CD14-positive monocyte (primary cell): ENCODE measurements at regions not wholly inside any gene's neighbourhood (a gene's known extent, or its start where the extent isn't known, plus 50 kb on each side); places are given as distances from the start of the nearest gene placed in this dataset.

Source experiments
- DNase-seq, 3 donors: peaks; one replicate each; pipeline ENCODE4 v3.0.0-alpha.2; 2011 to 2022
- H2AFZ ChIP-seq: 2 replicates; pipeline ENCODE4 v1.6.0; 2012; ENCODE audit warnings: mild to moderate bottlenecking, low read depth, low read length, inconsistent platforms; ENCODE audit not compliant: insufficient read depth, poor library complexity, severe bottlenecking
- H3K27ac ChIP-seq, 2 donors: 1 replicate in 1 of 2; 2 replicates in 1 of 2; pipeline ENCODE4 v1.5.1; 2012 to 2013; ENCODE audit warnings: low read length in 2 of 2, control low read depth in 1 of 2, inconsistent platforms in 1 of 2, low read depth in 1 of 2, mild to moderate bottlenecking in 1 of 2
- H3K27me3 ChIP-seq, 2 donors: one replicate each; pipeline versions ENCODE4 v1.6.0 to v1.6.1; 2011 to 2013; ENCODE audit warnings: low read length in 2 of 2; ENCODE audit not compliant: control insufficient read depth in 2 of 2, insufficient read depth in 2 of 2
- H3K36me3 ChIP-seq, 2 donors: replicated peaks in 1 of 2; 1 replicate in 1 of 2; 2 replicates in 1 of 2; pipeline versions ENCODE4 v1.5.1 to v1.6.1; 2012 to 2013; ENCODE audit warnings: low read length in 2 of 2, control low read depth in 1 of 2, inconsistent platforms in 1 of 2, mild to moderate bottlenecking in 1 of 2; ENCODE audit not compliant: insufficient read depth in 2 of 2, control insufficient read depth in 1 of 2
- H3K4me1 ChIP-seq, 2 donors: 1 replicate in 1 of 2; 2 replicates in 1 of 2; pipeline versions ENCODE4 v1.5.1 to v1.6.1; 2012 to 2013; ENCODE audit warnings: low read length in 2 of 2, control low read depth in 1 of 2, inconsistent platforms in 1 of 2, mild to moderate bottlenecking in 1 of 2, moderate library complexity in 1 of 2; ENCODE audit not compliant: insufficient read depth in 2 of 2, control insufficient read depth in 1 of 2
- H3K4me2 ChIP-seq: replicated peaks from 2 replicates; pipeline ENCODE3; 2012; ENCODE audit warnings: low read length, moderate library complexity, mild to moderate bottlenecking; ENCODE audit not compliant: poor library complexity, severe bottlenecking; ENCODE audit errors: extremely low read depth
- H3K4me3 ChIP-seq, 3 experiments: fragments of 200-600 bp in 1 of 3; sonication (generic) in 1 of 3; replicated peaks in 1 of 3; 1 replicate in 2 of 3; 2 replicates in 1 of 3; pipeline ENCODE4 v1.5.1; 2011 to 2013; ENCODE audit warnings: low read length in 3 of 3, mild to moderate bottlenecking in 3 of 3, control low read depth in 2 of 3, low read depth in 2 of 3, inconsistent platforms in 1 of 3, moderate library complexity in 1 of 3
- H3K79me2 ChIP-seq: 2 replicates; pipeline ENCODE4 v1.6.0; 2012; ENCODE audit warnings: mild to moderate bottlenecking, control low read depth, inconsistent platforms, low read length, moderate library complexity; ENCODE audit not compliant: insufficient read depth
- H3K9ac ChIP-seq: 2 replicates; pipeline ENCODE4 v1.6.0; 2017; ENCODE audit warnings: low read length, mild to moderate bottlenecking; ENCODE audit not compliant: insufficient read depth, poor library complexity, severe bottlenecking
- H3K9me3 ChIP-seq, 2 donors: replicated peaks in 1 of 2; 1 replicate in 1 of 2; 2 replicates in 1 of 2; pipeline versions ENCODE4 v1.5.1 to v1.6.1; 2012 to 2013; ENCODE audit warnings: low read length in 2 of 2, control low read depth in 1 of 2; ENCODE audit not compliant: control insufficient read depth in 1 of 2, insufficient read depth in 1 of 2
- H4K20me1 ChIP-seq: 2 replicates; pipeline ENCODE4 v1.6.0; 2012; ENCODE audit warnings: mild to moderate bottlenecking, low read length, control low read depth, moderate library complexity; ENCODE audit not compliant: insufficient read depth
- H3K27ac Mint-ChIP-seq, 7 donors: one replicate each; pipeline ENCODE4 v1.8.0; 2020; ENCODE audit warnings: mild to moderate bottlenecking in 7 of 7, mixed read lengths in 7 of 7, moderate library complexity in 6 of 7, inconsistent platforms in 2 of 7
- H3K27me3 Mint-ChIP-seq, 3 donors: one replicate each; pipeline ENCODE4 v1.8.0; 2021 to 2022; ENCODE audit warnings: low read depth in 3 of 3, mild to moderate bottlenecking in 3 of 3, mixed read lengths in 3 of 3, moderate library complexity in 3 of 3, inconsistent platforms in 1 of 3
- H3K36me3 Mint-ChIP-seq, 2 donors: one replicate each; pipeline ENCODE4 v1.8.0; 2020; ENCODE audit warnings: mixed read lengths in 2 of 2, inconsistent platforms in 1 of 2, mild to moderate bottlenecking in 1 of 2
- H3K4me1 Mint-ChIP-seq: one replicate; pipeline ENCODE4 v1.8.0; 2020; ENCODE audit warnings: mild to moderate bottlenecking, mixed read lengths
- H3K4me3 Mint-ChIP-seq, 2 donors: one replicate each; pipeline ENCODE4 v1.8.0; 2020; ENCODE audit warnings: mild to moderate bottlenecking in 2 of 2, mixed read lengths in 2 of 2, moderate library complexity in 1 of 2
- H3K9me3 Mint-ChIP-seq, 7 donors: one replicate each; pipeline ENCODE4 v1.8.0; 2020 to 2022; ENCODE audit warnings: mixed read lengths in 7 of 7, mild to moderate bottlenecking in 6 of 7, moderate library complexity in 6 of 7, inconsistent platforms in 2 of 7
- CTCF ChIP-seq: fragments of 200-600 bp; IDR thresholded peaks from one replicate; pipeline ENCODE4 v1.8.0; 2022; ENCODE audit warnings: antibody characterized with exemption, mild to moderate bottlenecking
- WGBS: methylation state at CpG from one replicate; pipeline ENCODE4 v1.1.5; 2013; ENCODE audit warnings: missing lambda C conversion rate; ENCODE audit not compliant: insufficient coverage; 5-methylcytosine and 5-hydroxymethylcytosine counted together
- intact Hi-C, 2 donors: fragments of 100-400 bp; cut with micrococcal nuclease; formaldehyde crosslinking; loops; one replicate each; pipeline versions ENCODE4 v1.15.0 to v1.15.1; 2023

- Histone ChIP-seq H3K4me2 (no peak overlapping the region), H2AFZ (no peak overlapping the region), H3K27me3 (no peaks in the 10 kb centered on the region), H3K36me3 (no peaks in the 10 kb centered on the region), H3K27ac (no peak overlapping the region), H3K4me1 (no peaks in the 10 kb centered on the region), H4K20me1 (no peaks in the 10 kb centered on the region), H3K79me2 (no peaks in the 10 kb centered on the region), H3K9ac (no peak overlapping the region), H3K4me3 (no peak overlapping the region), H3K9me3 (peaks cover 6 to 17% of the 10 kb centered on the region in 2 donors)
- peaks cover 0 to 18% (median 12%) of the 10 kb centered on the region in 7 donors for H3K9me3 Mint-ChIP-seq
- DNase-seq: no peak
- intact Hi-C loops: no loop called here
- no peak overlapping the region for H3K4me3 Mint-ChIP-seq
- no peak for TF ChIP-seq CTCF
- H3K36me3 Mint-ChIP-seq: no peaks in the 10 kb centered on the region
- no peaks in the 10 kb centered on the region for H3K4me1 Mint-ChIP-seq
- no peak overlapping the region for H3K27ac Mint-ChIP-seq
- H3K27me3 Mint-ChIP-seq: peaks cover 0 to 1% (median 0%) of the 10 kb centered on the region in 3 donors
Observed at GRCh38 chr20:42005211-42005610, 387.0 kb upstream of the CHD6 start.

- H3K4me3 Mint-ChIP-seq: no peak overlapping the region
- H3K36me3 ChIP-seq: no peaks in the 10 kb centered on the region
- DNase-seq: no peak
- TF ChIP-seq CTCF: no peak
- no peaks in the 10 kb centered on the region for H3K4me1 ChIP-seq
- H2AFZ ChIP-seq: no peak overlapping the region
- H3K4me3 ChIP-seq: no peak overlapping the region
- no peak overlapping the region for H3K27ac ChIP-seq
- H3K27me3 Mint-ChIP-seq: peaks cover 0 to 1% (median 0%) of the 10 kb centered on the region in 3 donors
- no peak overlapping the region for H3K27ac Mint-ChIP-seq
- no CpG with 5 or more reads among the region's 2 CpGs for WGBS
- no peaks in the 10 kb centered on the region for H3K4me1 Mint-ChIP-seq
- H3K9me3 ChIP-seq: peaks cover 5 to 19% of the 10 kb centered on the region in 2 donors
- peaks cover 3 to 12% (median 8%) of the 10 kb centered on the region in 7 donors for H3K9me3 Mint-ChIP-seq
- H3K4me2 ChIP-seq: no peak overlapping the region
- intact Hi-C loops: no loop called here
- no peaks in the 10 kb centered on the region for H3K79me2 ChIP-seq
- H3K9ac ChIP-seq: no peak overlapping the region
- no peaks in the 10 kb centered on the region for H3K36me3 Mint-ChIP-seq
- no peaks in the 10 kb centered on the region for H3K27me3 ChIP-seq
- H4K20me1 ChIP-seq: no peaks in the 10 kb centered on the region
Observed at GRCh38 chr20:42003380-42003779, 385.2 kb upstream of the CHD6 start.
